Heart left ventricle (tissue), 13 donors: ENCODE measurements at regions not wholly inside any gene's neighbourhood (a gene's known extent, or its start where the extent isn't known, plus 50 kb on each side); places are given as distances from the start of the nearest gene placed in this dataset.
"Not testable (repeated sequence)": the region's sequence is repeated elsewhere in the genome, so short reads cannot be mapped to it uniquely, and the experiment has no call there.

Source experiments
- CTCF ChIP-seq, 12 donors: fragments of 200-600 bp; sonication (generic) in 4 of 12; IDR thresholded peaks; one replicate each; pipeline versions ENCODE4 v1.5.0 to v1.8.0; 2018 to 2022; ENCODE audit warnings: antibody characterized with exemption in 12 of 12, mild to moderate bottlenecking in 5 of 12
- POLR2A ChIP-seq, 2 donors: fragments of 450-650 bp; IDR thresholded peaks; one replicate each; pipeline ENCODE4 v1.6.1; 2017; ENCODE audit warnings: antibody characterized with exemption in 2 of 2, mild to moderate bottlenecking in 2 of 2, moderate library complexity in 2 of 2
- donor health status: ischemic (EF 13 %, LVEDD 7.1; RV severe dilation, severe dysfunction).
- donor health status: DM: no; HTN: yes; CAD: no.
- donor health status: DM: no; HTN: no; CAD: no.
- donor health status: ischemic (EF 25% LVEDD 6.9; RV normal size, moderate dysfunction).
- donor health status: ischemic (EF 25% LVEDD 5.7; RV mildly dilated, moderate dysfunction).
- donor health status: ischemic (EF 35%, LVEDD 5.7; RV mildly dilated, moderate dysfunction).
- donor health status: nonischemic (EF 11% LVEDD 7.7; RV severe dilation, severe dysfunction).
- donor health status: DM: yes; HTN: yes; CAD: no.
- donor health status: PGD.
- donor health status: ischemic (EF 29% LVEDD 5.4; RV normal size, mild dysfunction).
- donor health status: nonischemic (EF 23%, LVEDD 6.1; RV moderate dilation, normal function).

GRCh38 chr3:102382201-102382600 lies 52.6 kb upstream of the ZPLD1 start:
- TF ChIP-seq CTCF, POLR2A (IDR thresholded peaks at IDR 0.05): not testable (repeated sequence)
